HCT116 (cell line): ENCODE measurements at regions not wholly inside any gene's neighbourhood (a gene's known extent, or its start where the extent isn't known, plus 50 kb on each side); places are given as distances from the start of the nearest gene placed in this dataset.

Source experiments
- CEBPB ChIP-seq: IDR thresholded peaks from 2 replicates; pipeline ENCODE4 v1.6.1; 2012; ENCODE audit warnings: low read depth
- EZH2phosphoT487 ChIP-seq: fragments of 200-600 bp; IDR thresholded peaks from 2 replicates; pipeline ENCODE4 v1.6.1; 2018; ENCODE audit warnings: antibody characterized with exemption, borderline replicate concordance
- JUND ChIP-seq: IDR thresholded peaks from 2 replicates; pipeline ENCODE4 v1.6.1; 2012
- POLR2A ChIP-seq: IDR thresholded peaks from 2 replicates; pipeline ENCODE4 v1.7.0; 2011; ENCODE audit warnings: borderline replicate concordance; ENCODE audit not compliant: insufficient read depth, insufficient read length; ENCODE audit errors: extremely low read depth
- SIN3A ChIP-seq: IDR thresholded peaks from 2 replicates; pipeline ENCODE4 v1.6.1; 2012; ENCODE audit warnings: low read depth
- TCF7L2 ChIP-seq: IDR thresholded peaks from 2 replicates; pipeline ENCODE4 v1.7.0; 2011; ENCODE audit warnings: borderline replicate concordance, inconsistent platforms; ENCODE audit not compliant: insufficient read depth, insufficient read length; ENCODE audit errors: extremely low read depth
- YY1 ChIP-seq: IDR thresholded peaks from 2 replicates; pipeline ENCODE4 v1.6.1; 2011; ENCODE audit warnings: low read length, low read depth, moderate library complexity, mild to moderate bottlenecking; ENCODE audit not compliant: insufficient replicate concordance; ENCODE audit errors: extremely low read depth
- TF ChIP-seq, protein P1 (sequence below): IDR thresholded peaks from 2 replicates; pipeline ENCODE4 v1.6.1; 2012; ENCODE audit warnings: low read depth
- TF ChIP-seq, protein P2 (sequence below), 3 experiments: fragments of 200-600 bp in 1 of 3; sonication (generic) in 1 of 3; IDR thresholded peaks in 2 of 3; conservative IDR thresholded peaks in 1 of 3; 2 replicates each; pipeline ENCODE4 v1.5.1; 2012 to 2017; ENCODE audit warnings: low read depth in 2 of 3, low read length in 2 of 3, antibody characterized with exemption in 1 of 3, borderline replicate concordance in 1 of 3, control low read depth in 1 of 3, mild to moderate bottlenecking in 1 of 3, mixed read lengths in 1 of 3, mixed run types in 1 of 3, moderate library complexity in 1 of 3; ENCODE audit not compliant: insufficient read depth in 1 of 3
- TF ChIP-seq, protein P3 (sequence below): IDR thresholded peaks from 2 replicates; pipeline ENCODE4 v1.6.1; 2012

DNA sequence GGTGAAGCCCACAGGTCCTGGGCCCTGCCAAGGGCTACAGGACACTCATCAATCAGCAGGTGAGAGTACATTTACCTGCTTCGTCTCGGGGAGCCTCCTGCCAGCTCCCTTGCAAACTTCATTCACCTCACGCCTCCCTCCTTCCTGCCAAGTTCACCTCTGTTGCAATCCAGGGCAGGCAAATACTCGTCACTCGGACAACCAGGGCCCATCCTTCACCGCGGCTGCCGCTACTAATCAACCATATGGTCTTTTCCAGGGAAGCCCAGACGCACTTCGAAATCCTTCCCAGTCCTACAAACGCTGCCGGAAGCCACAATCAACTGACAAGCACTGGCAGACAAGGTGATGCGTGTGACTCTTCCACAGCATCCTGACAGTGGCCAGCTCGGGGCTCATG lies 200.7 kb upstream of the NSMCE3 start (continued):
- TF ChIP-seq, protein P1, sequence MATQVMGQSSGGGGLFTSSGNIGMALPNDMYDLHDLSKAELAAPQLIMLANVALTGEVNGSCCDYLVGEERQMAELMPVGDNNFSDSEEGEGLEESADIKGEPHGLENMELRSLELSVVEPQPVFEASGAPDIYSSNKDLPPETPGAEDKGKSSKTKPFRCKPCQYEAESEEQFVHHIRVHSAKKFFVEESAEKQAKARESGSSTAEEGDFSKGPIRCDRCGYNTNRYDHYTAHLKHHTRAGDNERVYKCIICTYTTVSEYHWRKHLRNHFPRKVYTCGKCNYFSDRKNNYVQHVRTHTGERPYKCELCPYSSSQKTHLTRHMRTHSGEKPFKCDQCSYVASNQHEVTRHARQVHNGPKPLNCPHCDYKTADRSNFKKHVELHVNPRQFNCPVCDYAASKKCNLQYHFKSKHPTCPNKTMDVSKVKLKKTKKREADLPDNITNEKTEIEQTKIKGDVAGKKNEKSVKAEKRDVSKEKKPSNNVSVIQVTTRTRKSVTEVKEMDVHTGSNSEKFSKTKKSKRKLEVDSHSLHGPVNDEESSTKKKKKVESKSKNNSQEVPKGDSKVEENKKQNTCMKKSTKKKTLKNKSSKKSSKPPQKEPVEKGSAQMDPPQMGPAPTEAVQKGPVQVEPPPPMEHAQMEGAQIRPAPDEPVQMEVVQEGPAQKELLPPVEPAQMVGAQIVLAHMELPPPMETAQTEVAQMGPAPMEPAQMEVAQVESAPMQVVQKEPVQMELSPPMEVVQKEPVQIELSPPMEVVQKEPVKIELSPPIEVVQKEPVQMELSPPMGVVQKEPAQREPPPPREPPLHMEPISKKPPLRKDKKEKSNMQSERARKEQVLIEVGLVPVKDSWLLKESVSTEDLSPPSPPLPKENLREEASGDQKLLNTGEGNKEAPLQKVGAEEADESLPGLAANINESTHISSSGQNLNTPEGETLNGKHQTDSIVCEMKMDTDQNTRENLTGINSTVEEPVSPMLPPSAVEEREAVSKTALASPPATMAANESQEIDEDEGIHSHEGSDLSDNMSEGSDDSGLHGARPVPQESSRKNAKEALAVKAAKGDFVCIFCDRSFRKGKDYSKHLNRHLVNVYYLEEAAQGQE = no peak
- TF ChIP-seq JUND (no peak), YY1 (no peak), CEBPB (no peak), EZH2phosphoT487 (no peak), SIN3A (no peak), TCF7L2 (no peak), POLR2A (no peak)
- TF ChIP-seq, protein P2, sequence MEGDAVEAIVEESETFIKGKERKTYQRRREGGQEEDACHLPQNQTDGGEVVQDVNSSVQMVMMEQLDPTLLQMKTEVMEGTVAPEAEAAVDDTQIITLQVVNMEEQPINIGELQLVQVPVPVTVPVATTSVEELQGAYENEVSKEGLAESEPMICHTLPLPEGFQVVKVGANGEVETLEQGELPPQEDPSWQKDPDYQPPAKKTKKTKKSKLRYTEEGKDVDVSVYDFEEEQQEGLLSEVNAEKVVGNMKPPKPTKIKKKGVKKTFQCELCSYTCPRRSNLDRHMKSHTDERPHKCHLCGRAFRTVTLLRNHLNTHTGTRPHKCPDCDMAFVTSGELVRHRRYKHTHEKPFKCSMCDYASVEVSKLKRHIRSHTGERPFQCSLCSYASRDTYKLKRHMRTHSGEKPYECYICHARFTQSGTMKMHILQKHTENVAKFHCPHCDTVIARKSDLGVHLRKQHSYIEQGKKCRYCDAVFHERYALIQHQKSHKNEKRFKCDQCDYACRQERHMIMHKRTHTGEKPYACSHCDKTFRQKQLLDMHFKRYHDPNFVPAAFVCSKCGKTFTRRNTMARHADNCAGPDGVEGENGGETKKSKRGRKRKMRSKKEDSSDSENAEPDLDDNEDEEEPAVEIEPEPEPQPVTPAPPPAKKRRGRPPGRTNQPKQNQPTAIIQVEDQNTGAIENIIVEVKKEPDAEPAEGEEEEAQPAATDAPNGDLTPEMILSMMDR (IDR thresholded peaks at IDR 0.05 in 2 of 3, conservative IDR thresholded peaks at IDR 0.05 in 1 of 3; ENCODE audit: borderline replicate concordance in 1 of 3, insufficient read depth in 1 of 3, low read depth in 2 of 3, low read length in 2 of 3) = no peak
- TF ChIP-seq, protein P3, sequence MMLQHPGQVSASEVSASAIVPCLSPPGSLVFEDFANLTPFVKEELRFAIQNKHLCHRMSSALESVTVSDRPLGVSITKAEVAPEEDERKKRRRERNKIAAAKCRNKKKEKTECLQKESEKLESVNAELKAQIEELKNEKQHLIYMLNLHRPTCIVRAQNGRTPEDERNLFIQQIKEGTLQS = no peak
